ENCODE measurements at regions not wholly inside any gene's neighbourhood (a gene's known extent, or its start where the extent isn't known, plus 50 kb on each side); places are given as distances from the start of the nearest gene placed in this dataset.

DNA sequence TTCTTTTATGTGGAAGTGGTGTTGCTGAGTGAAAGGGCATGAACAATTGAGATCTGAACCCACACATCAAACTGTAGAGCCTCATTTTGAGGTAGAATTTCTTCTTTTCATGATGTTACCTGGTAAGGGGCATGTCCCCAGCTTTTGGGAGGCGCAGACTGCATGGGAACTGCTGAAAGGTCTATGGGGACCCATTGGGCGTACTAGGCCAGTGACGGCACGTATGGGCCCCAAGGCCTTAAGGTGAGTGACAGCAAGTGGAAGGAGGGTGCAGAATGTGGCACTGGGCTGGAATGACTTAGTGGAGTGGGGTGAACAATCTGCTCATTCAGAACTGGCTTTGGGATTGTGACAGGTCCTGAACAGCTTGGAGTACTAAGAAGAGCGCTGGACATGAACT is 123.6 kb upstream of the RGMA start:
- no peak overlapping the region for H3K56ac ChIP-seq (replicated peaks; ENCODE audit: insufficient read length, low read depth, low read length)
- H2BK120ac ChIP-seq (replicated peaks; ENCODE audit: low read depth, low read length), result no peak overlapping the region
- no peak overlapping the region for H3K9ac ChIP-seq (replicated peaks in 1 of 4; ENCODE audit: extremely low read depth in 1 of 4, low read depth in 3 of 4, low read length in 3 of 4)
- H3K4ac ChIP-seq (replicated peaks; ENCODE audit: insufficient read length, low read depth, low read length), result no peak overlapping the region
- no peak overlapping the region for H2BK5ac ChIP-seq (ENCODE audit: low read depth, low read length)
- H3K23me2 ChIP-seq (ENCODE audit: low read depth, low read length), result no peaks in the 10 kb centered on the region
- H3K27ac ChIP-seq (ENCODE audit: low read depth, low read length), result no peak overlapping the region
- no peak overlapping the region for H3K4me3 ChIP-seq (ENCODE audit: extremely low read depth in 1 of 4, insufficient read depth in 2 of 4, low read depth in 3 of 4, low read length in 4 of 4)
- no peaks in the 10 kb centered on the region for H3K79me1 ChIP-seq (ENCODE audit: low read depth, low read length)
- H2BK12ac ChIP-seq (ENCODE audit: low read depth, low read length), result no peak overlapping the region
- FAIRE-seq, result no peak
- H4K91ac ChIP-seq (replicated peaks; ENCODE audit: insufficient read length, low read length), result no peak overlapping the region
- no peak overlapping the region for H2AK5ac ChIP-seq (ENCODE audit: low read depth, low read length)
- CTCF ChIA-PET (ENCODE audit: partially characterized antibody), result no interaction called here
- H3K4me2 ChIP-seq (ENCODE audit: insufficient read depth in 1 of 2, low read depth in 2 of 2, low read length in 2 of 2), result no peak overlapping the region
- no peaks in the 10 kb centered on the region for H3K79me2 ChIP-seq (ENCODE audit: control insufficient read depth in 1 of 2, insufficient read depth in 2 of 2, low read length in 2 of 2)
- no peaks in the 10 kb centered on the region for H3K27me3 ChIP-seq (replicated peaks in 1 of 4; ENCODE audit: control insufficient read depth in 3 of 4, extremely low read depth in 1 of 4, insufficient read depth in 3 of 4, low read length in 3 of 4)
- no peak overlapping the region for H4K5ac ChIP-seq (ENCODE audit: insufficient read length, low read depth, low read length)
- H2BK20ac ChIP-seq (ENCODE audit: low read length), result no peak overlapping the region
- H2AFZ ChIP-seq (ENCODE audit: low read length), result no peak overlapping the region
- no peak overlapping the region for H3K14ac ChIP-seq (ENCODE audit: insufficient read length)
- no peak overlapping the region; the same call in 1 of the 2 replicates for H4K8ac ChIP-seq (ENCODE audit: extremely low read depth, insufficient read depth, low read length)
- no peak overlapping the region for H3K18ac ChIP-seq (ENCODE audit: extremely low read depth, low read length)
- no peaks in the 10 kb centered on the region for H4K20me1 ChIP-seq (replicated peaks in 1 of 2; ENCODE audit: control insufficient read depth in 1 of 2, insufficient read depth in 2 of 2, low read length in 2 of 2)
- no peak overlapping the region for H2BK15ac ChIP-seq (ENCODE audit: low read length)
- TF ChIP-seq MAX (IDR thresholded peaks at IDR 0.05) (no peak), SRF (IDR thresholded peaks at IDR 0.05; ENCODE audit: low read depth, low read length) (no peak), JUN (IDR thresholded peaks at IDR 0.05; ENCODE audit: low read depth, low read length) (no peak), CTBP2 (IDR thresholded peaks at IDR 0.05; ENCODE audit: borderline replicate concordance, insufficient read depth, insufficient read length, low read length) (no peak), ZNF274 (IDR thresholded peaks at IDR 0.05; ENCODE audit: borderline replicate concordance, extremely low read depth, low read length) (no peak)
- peak in 1 of 2 experiments; percentile 30 for DNase-seq (ENCODE audit: low read depth in 1 of 2, low spot score in 2 of 2)
- H3K36me3 ChIP-seq (ENCODE audit: control insufficient read depth in 2 of 4, insufficient read depth in 4 of 4, low read length in 3 of 4), result no peaks in the 10 kb centered on the region
- H3K23ac ChIP-seq (ENCODE audit: insufficient read length), result no peak overlapping the region
- no peaks in the 10 kb centered on the region; a peak in 1 of 7 replicates for H3K4me1 ChIP-seq (replicated peaks in 1 of 4; ENCODE audit: control insufficient read depth in 3 of 4, insufficient read depth in 4 of 4, low read length in 3 of 4)
- 98% methylated on average over 5 of the region's 5 CpGs; no CpG with 5 or more reads in 1 of the 2 experiments for WGBS, 2 experiments (ENCODE audit: extremely low coverage in 1 of 2, insufficient coverage in 1 of 2, insufficient read length in 1 of 2, insufficient replicate concordance in 2 of 2, low coverage in 1 of 2, low lambda C conversion rate in 2 of 2, missing lambda C conversion rate in 1 of 2)
- POLR2A ChIA-PET (ENCODE audit: partially characterized antibody), result no interaction called here
- no peaks in the 10 kb centered on the region; a peak in 1 of 4 replicates for H3K9me3 ChIP-seq (ENCODE audit: insufficient read depth in 2 of 2, low read depth in 1 of 2, low read length in 1 of 2)

Measured in H1 (cell line).